ENCODE measurements at regions not wholly inside any gene's neighbourhood (a gene's known extent, or its start where the extent isn't known, plus 50 kb on each side); places are given as distances from the start of the nearest gene placed in this dataset.

DNA sequence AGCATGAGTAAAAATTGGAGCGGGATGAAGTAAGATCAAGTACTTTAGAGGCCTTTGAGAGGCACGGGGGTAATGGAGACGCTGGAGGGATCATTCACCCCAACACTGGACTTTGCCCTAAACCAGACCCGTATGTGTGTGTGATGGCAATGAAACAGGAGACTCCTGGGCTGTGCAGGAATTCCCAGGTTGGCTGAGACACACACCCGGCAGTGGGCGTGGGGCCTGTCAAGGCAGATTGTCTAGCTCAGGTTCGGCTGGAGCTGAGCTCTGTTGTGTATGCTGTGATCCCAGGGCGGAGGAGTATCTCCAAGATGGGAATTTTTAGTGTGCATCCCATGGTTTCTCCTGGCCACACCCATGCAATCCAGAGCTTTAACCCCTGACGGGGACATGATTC is 83.2 kb upstream of the MC2R start:
- H3K18ac ChIP-seq (ENCODE audit: extremely low read depth, low read length), result no peak overlapping the region
- no peak overlapping the region for H2AK5ac ChIP-seq (ENCODE audit: low read depth, low read length)
- H2BK15ac ChIP-seq (ENCODE audit: low read length), result no peak overlapping the region
- no peak overlapping the region for H2BK12ac ChIP-seq (ENCODE audit: low read depth, low read length)
- H3K9ac ChIP-seq (replicated peaks in 1 of 4; ENCODE audit: extremely low read depth in 1 of 4, low read depth in 3 of 4, low read length in 3 of 4), result no peak overlapping the region
- no peaks in the 10 kb centered on the region for H3K79me2 ChIP-seq (ENCODE audit: control insufficient read depth in 1 of 2, insufficient read depth in 2 of 2, low read length in 2 of 2)
- no peak overlapping the region for H3K4me3 ChIP-seq (ENCODE audit: extremely low read depth in 1 of 4, insufficient read depth in 2 of 4, low read depth in 3 of 4, low read length in 4 of 4)
- FAIRE-seq (no peak), DNase-seq (ENCODE audit: low read depth in 1 of 2, low spot score in 2 of 2) (no peak)
- H4K5ac ChIP-seq (ENCODE audit: insufficient read length, low read depth, low read length), result no peak overlapping the region
- H3K14ac ChIP-seq (ENCODE audit: insufficient read length), result no peak overlapping the region
- H3K4me1 ChIP-seq (replicated peaks in 1 of 4; ENCODE audit: control insufficient read depth in 3 of 4, insufficient read depth in 4 of 4, low read length in 3 of 4), result no peaks in the 10 kb centered on the region
- H3K27ac ChIP-seq (ENCODE audit: low read depth, low read length), result no peak overlapping the region
- no peaks in the 10 kb centered on the region for H3K79me1 ChIP-seq (ENCODE audit: low read depth, low read length)
- no peak overlapping the region for H3K23ac ChIP-seq (ENCODE audit: insufficient read length)
- H4K91ac ChIP-seq (replicated peaks; ENCODE audit: insufficient read length, low read length), result no peak overlapping the region
- H4K20me1 ChIP-seq (replicated peaks in 1 of 2; ENCODE audit: control insufficient read depth in 1 of 2, insufficient read depth in 2 of 2, low read length in 2 of 2), result no peaks in the 10 kb centered on the region
- H3K4me2 ChIP-seq (ENCODE audit: insufficient read depth in 1 of 2, low read depth in 2 of 2, low read length in 2 of 2), result no peak overlapping the region
- H3K56ac ChIP-seq (replicated peaks; ENCODE audit: insufficient read length, low read depth, low read length), result no peak overlapping the region
- no peak overlapping the region for H3K4ac ChIP-seq (replicated peaks; ENCODE audit: insufficient read length, low read depth, low read length)
- H2BK20ac ChIP-seq (ENCODE audit: low read length), result no peak overlapping the region
- H3K36me3 ChIP-seq (ENCODE audit: control insufficient read depth in 2 of 4, insufficient read depth in 4 of 4, low read length in 3 of 4), result no peaks in the 10 kb centered on the region
- WGBS, 2 experiments (ENCODE audit: extremely low coverage in 1 of 2, insufficient coverage in 1 of 2, insufficient read length in 1 of 2, insufficient replicate concordance in 2 of 2, low coverage in 1 of 2, low lambda C conversion rate in 2 of 2, missing lambda C conversion rate in 1 of 2), result 80% methylated on average over 8 of the region's 9 CpGs; no CpG with 5 or more reads in 1 of the 2 experiments
- no peak overlapping the region for H2BK5ac ChIP-seq (ENCODE audit: low read depth, low read length)
- H4K8ac ChIP-seq (ENCODE audit: extremely low read depth, insufficient read depth, low read length), result no peak overlapping the region
- ChIA-PET CTCF (ENCODE audit: partially characterized antibody) (interaction anchor here (0.7 to 1.3 kb wide), 3 partner anchors 10 to 186 kb away, joined by 3 read pairs; no protein-coding TSS in a partner anchor), POLR2A (ENCODE audit: partially characterized antibody) (no interaction called here)
- peaks cover 4% of the 10 kb centered on the region in 2 experiments; a peak in 2 of 4 replicates for H3K9me3 ChIP-seq (ENCODE audit: insufficient read depth in 2 of 2, low read depth in 1 of 2, low read length in 1 of 2)
- no peak overlapping the region for H2BK120ac ChIP-seq (replicated peaks; ENCODE audit: low read depth, low read length)
- no peaks in the 10 kb centered on the region for H3K23me2 ChIP-seq (ENCODE audit: low read depth, low read length)
- H3K27me3 ChIP-seq (replicated peaks in 1 of 4; ENCODE audit: control insufficient read depth in 3 of 4, extremely low read depth in 1 of 4, insufficient read depth in 3 of 4, low read length in 3 of 4), result no peaks in the 10 kb centered on the region
- H2AFZ ChIP-seq (ENCODE audit: low read length), result no peak overlapping the region
- TF ChIP-seq CHD1 (IDR thresholded peaks at IDR 0.05; ENCODE audit: low read depth, low read length) (no peak), CBX5 (IDR thresholded peaks at IDR 0.05; ENCODE audit: low read depth, low read length) (no peak), SP1 (IDR thresholded peaks at IDR 0.05; ENCODE audit: low read depth, low read length) (no peak), KDM1A (IDR thresholded peaks at IDR 0.05; ENCODE audit: borderline replicate concordance, low read length) (no peak), RAD21 (IDR thresholded peaks at IDR 0.05 in 1 of 2, conservative IDR thresholded peaks at IDR 0.05 in 1 of 2; ENCODE audit: low read depth in 2 of 2, low read length in 2 of 2) (no peak), GTF2F1 (IDR thresholded peaks at IDR 0.05; ENCODE audit: borderline replicate concordance, low read depth, low read length) (no peak), BRCA1 (IDR thresholded peaks at IDR 0.05; ENCODE audit: low read depth, low read length) (no peak), YY1 (IDR thresholded peaks at IDR 0.05; ENCODE audit: low read depth, low read length) (no peak), CBX8 (IDR thresholded peaks at IDR 0.05; ENCODE audit: borderline replicate concordance, low read depth, low read length) (no peak), BACH1 (IDR thresholded peaks at IDR 0.05; ENCODE audit: low read length) (no peak), SIX5 (IDR thresholded peaks at IDR 0.05; ENCODE audit: low read depth, low read length) (no peak), RBBP5 (IDR thresholded peaks at IDR 0.05; ENCODE audit: borderline replicate concordance, low read depth, low read length) (no peak)
- TF ChIP-seq, protein P1, sequence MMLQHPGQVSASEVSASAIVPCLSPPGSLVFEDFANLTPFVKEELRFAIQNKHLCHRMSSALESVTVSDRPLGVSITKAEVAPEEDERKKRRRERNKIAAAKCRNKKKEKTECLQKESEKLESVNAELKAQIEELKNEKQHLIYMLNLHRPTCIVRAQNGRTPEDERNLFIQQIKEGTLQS (IDR thresholded peaks at IDR 0.05; ENCODE audit: insufficient read depth, low read depth, low read length), result no peak
- TF ChIP-seq, protein P2, sequence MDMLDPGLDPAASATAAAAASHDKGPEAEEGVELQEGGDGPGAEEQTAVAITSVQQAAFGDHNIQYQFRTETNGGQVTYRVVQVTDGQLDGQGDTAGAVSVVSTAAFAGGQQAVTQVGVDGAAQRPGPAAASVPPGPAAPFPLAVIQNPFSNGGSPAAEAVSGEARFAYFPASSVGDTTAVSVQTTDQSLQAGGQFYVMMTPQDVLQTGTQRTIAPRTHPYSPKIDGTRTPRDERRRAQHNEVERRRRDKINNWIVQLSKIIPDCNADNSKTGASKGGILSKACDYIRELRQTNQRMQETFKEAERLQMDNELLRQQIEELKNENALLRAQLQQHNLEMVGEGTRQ (IDR thresholded peaks at IDR 0.05; ENCODE audit: low read length), result no peak
